HEK293 (cell line): ENCODE measurements at regions not wholly inside any gene's neighbourhood (a gene's known extent, or its start where the extent isn't known, plus 50 kb on each side); places are given as distances from the start of the nearest gene placed in this dataset.

Experiments
- CTCF ChIP-seq: fragments of 450-650 bp; formaldehyde crosslinking; IDR thresholded peaks from 2 replicates; pipeline ENCODE4 v1.5.1; 2016; ENCODE audit warnings: missing biosample characterization, missing genetic modification characterization
- RBAK ChIP-seq: fragments of 450-650 bp; formaldehyde crosslinking; IDR thresholded peaks from 2 replicates; pipeline ENCODE4 v1.5.1; 2016; ENCODE audit warnings: missing biosample characterization, missing genetic modification characterization
- REST ChIP-seq: fragments of 450-650 bp; formaldehyde crosslinking; IDR thresholded peaks from 2 replicates; pipeline ENCODE4 v1.5.1; 2016; ENCODE audit warnings: missing biosample characterization, missing genetic modification characterization
- SP7 ChIP-seq: fragments of 450-650 bp; formaldehyde crosslinking; IDR thresholded peaks from 2 replicates; pipeline ENCODE4 v1.5.1; 2016; ENCODE audit warnings: missing biosample characterization, missing genetic modification characterization
- ZNF664 ChIP-seq: fragments of 450-650 bp; formaldehyde crosslinking; IDR thresholded peaks from 2 replicates; pipeline ENCODE4 v1.5.1; 2016; ENCODE audit warnings: missing biosample characterization, missing genetic modification characterization
- ZNF792 ChIP-seq: fragments of 450-650 bp; formaldehyde crosslinking; IDR thresholded peaks from 2 replicates; pipeline ENCODE4 v1.5.1; 2016; ENCODE audit warnings: missing biosample characterization, missing genetic modification characterization
- TF ChIP-seq, protein P1 (sequence below): fragments of 450-650 bp; formaldehyde crosslinking; IDR thresholded peaks from 2 replicates; pipeline ENCODE4 v1.5.1; 2016; ENCODE audit warnings: missing biosample characterization, missing genetic modification characterization
- TF ChIP-seq, protein P2 (sequence below): fragments of 450-650 bp; formaldehyde crosslinking; IDR thresholded peaks from 2 replicates; pipeline ENCODE4 v1.5.1; 2016; ENCODE audit warnings: missing biosample characterization, missing genetic modification characterization

GRCh38 chr7:35362341-35362740 is 108.4 kb upstream of the TBX20 start:
- TF ChIP-seq CTCF (tag by site-specific recombination) (no peak), RBAK (tag by site-specific recombination) (no peak), ZNF664 (no peak), ZNF792 (no peak), REST (tag by site-specific recombination) (no peak), SP7 (tag by site-specific recombination) (no peak)
- TF ChIP-seq, protein P1, sequence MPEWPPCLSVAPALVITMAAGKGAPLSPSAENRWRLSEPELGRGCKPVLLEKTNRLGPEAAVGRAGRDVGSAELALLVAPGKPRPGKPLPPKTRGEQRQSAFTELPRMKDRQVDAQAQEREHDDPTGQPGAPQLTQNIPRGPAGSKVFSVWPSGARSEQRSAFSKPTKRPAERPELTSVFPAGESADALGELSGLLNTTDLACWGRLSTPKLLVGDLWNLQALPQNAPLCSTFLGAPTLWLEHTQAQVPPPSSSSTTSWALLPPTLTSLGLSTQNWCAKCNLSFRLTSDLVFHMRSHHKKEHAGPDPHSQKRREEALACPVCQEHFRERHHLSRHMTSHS (tag by site-specific recombination): no peak
- TF ChIP-seq, protein P2, sequence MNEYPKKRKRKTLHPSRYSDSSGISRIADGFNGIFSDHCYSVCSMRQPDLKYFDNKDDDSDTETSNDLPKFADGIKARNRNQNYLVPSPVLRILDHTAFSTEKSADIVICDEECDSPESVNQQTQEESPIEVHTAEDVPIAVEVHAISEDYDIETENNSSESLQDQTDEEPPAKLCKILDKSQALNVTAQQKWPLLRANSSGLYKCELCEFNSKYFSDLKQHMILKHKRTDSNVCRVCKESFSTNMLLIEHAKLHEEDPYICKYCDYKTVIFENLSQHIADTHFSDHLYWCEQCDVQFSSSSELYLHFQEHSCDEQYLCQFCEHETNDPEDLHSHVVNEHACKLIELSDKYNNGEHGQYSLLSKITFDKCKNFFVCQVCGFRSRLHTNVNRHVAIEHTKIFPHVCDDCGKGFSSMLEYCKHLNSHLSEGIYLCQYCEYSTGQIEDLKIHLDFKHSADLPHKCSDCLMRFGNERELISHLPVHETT (tag by site-specific recombination): no peak
